Loucy (cell line): ENCODE measurements at regions not wholly inside any gene's neighbourhood (a gene's known extent, or its start where the extent isn't known, plus 50 kb on each side); places are given as distances from the start of the nearest gene placed in this dataset.

Experiments used
- H2AFZ ChIP-seq: fragments of 200-600 bp; sonication (generic); 2 replicates; pipeline ENCODE4 v1.6.0; 2016; ENCODE audit warnings: antibody characterized with exemption, mild to moderate bottlenecking, low read length, moderate library complexity
- H3F3A ChIP-seq: fragments of 200-600 bp; 2 replicates; pipeline ENCODE4 v1.6.0; 2016; ENCODE audit warnings: antibody characterized with exemption, low read depth, mild to moderate bottlenecking
- H3K27me3 ChIP-seq: fragments of 200-600 bp; sonication (generic); 2 replicates; pipeline ENCODE4 v1.6.1; 2014; ENCODE audit warnings: low read length, mild to moderate bottlenecking; ENCODE audit not compliant: insufficient read depth, poor library complexity, severe bottlenecking
- H3K36me3 ChIP-seq: fragments of 200-600 bp; sonication (generic); 2 replicates; pipeline ENCODE4 v1.6.1; 2016; ENCODE audit warnings: low read length; ENCODE audit not compliant: insufficient read depth
- H3K4me1 ChIP-seq: fragments of 200-600 bp; sonication (generic); 2 replicates; pipeline ENCODE4 v1.5.1; 2014; ENCODE audit warnings: low read length, mild to moderate bottlenecking; ENCODE audit not compliant: insufficient read depth, poor library complexity, severe bottlenecking
- H3K4me2 ChIP-seq: fragments of 200-600 bp; sonication (generic); 2 replicates; pipeline ENCODE4 v1.6.0; 2014; ENCODE audit warnings: antibody characterized with exemption, low read length, low read depth, mild to moderate bottlenecking; ENCODE audit not compliant: poor library complexity, severe bottlenecking
- H3K4me3 ChIP-seq: fragments of 200-600 bp; sonication (generic); 2 replicates; pipeline ENCODE4 v1.5.1; 2014; ENCODE audit warnings: low read length, mild to moderate bottlenecking, mixed read lengths; ENCODE audit not compliant: poor library complexity, severe bottlenecking
- H3K79me2 ChIP-seq: fragments of 200-600 bp; sonication (generic); 2 replicates; pipeline ENCODE4 v1.6.1; 2014; ENCODE audit warnings: low read length; ENCODE audit not compliant: insufficient read depth
- H3K9ac ChIP-seq: fragments of 200-600 bp; sonication (generic); 2 replicates; pipeline ENCODE4 v1.6.0; 2014; ENCODE audit warnings: mild to moderate bottlenecking, low read depth, low read length, moderate library complexity; ENCODE audit not compliant: poor library complexity, severe bottlenecking
- H3K9me2 ChIP-seq: fragments of 200-600 bp; sonication (generic); replicated peaks from 2 replicates; pipeline ENCODE4 v1.6.1; 2016; ENCODE audit warnings: low read depth, low read length, mixed read lengths
- H3K9me3 ChIP-seq: fragments of 200-600 bp; sonication (generic); 2 replicates; pipeline ENCODE4 v1.6.1; 2014; ENCODE audit warnings: mild to moderate bottlenecking, antibody characterized with exemption, low read length, low read depth; ENCODE audit not compliant: insufficient read depth
- H4K20me1 ChIP-seq: fragments of 200-600 bp; sonication (generic); 2 replicates; pipeline ENCODE4 v1.6.0; 2014; ENCODE audit warnings: antibody characterized with exemption, low read length, mild to moderate bottlenecking; ENCODE audit not compliant: insufficient read depth, poor library complexity, severe bottlenecking
- CTCF ChIP-seq: fragments of 200-600 bp; sonication (generic); conservative IDR thresholded peaks from 2 replicates; pipeline ENCODE4 v1.5.1; 2014; ENCODE audit warnings: mild to moderate bottlenecking, antibody characterized with exemption, low read length
- EZH2phosphoT487 ChIP-seq: fragments of 200-600 bp; IDR thresholded peaks from 2 replicates; pipeline ENCODE4 v1.6.1; 2018; ENCODE audit warnings: antibody characterized with exemption, mild to moderate bottlenecking, moderate library complexity, borderline replicate concordance

GRCh38 chr2:18131761-18132160, 253.3 kb downstream of the KCNS3 start:
- H3K79me2 ChIP-seq = no peaks in the 10 kb centered on the region
- H3K27me3 ChIP-seq = no peaks in the 10 kb centered on the region
- H3K9me2 ChIP-seq = no peaks in the 10 kb centered on the region
- H3K4me3 ChIP-seq = no peak overlapping the region
- no peak overlapping the region for H3K4me2 ChIP-seq
- H3K4me1 ChIP-seq = no peaks in the 10 kb centered on the region
- TF ChIP-seq EZH2phosphoT487 (no peak), CTCF (no peak)
- no peaks in the 10 kb centered on the region for H3F3A ChIP-seq
- no peaks in the 10 kb centered on the region for H3K36me3 ChIP-seq
- no peak overlapping the region for H2AFZ ChIP-seq
- H3K9ac ChIP-seq = no peak overlapping the region
- H4K20me1 ChIP-seq = no peaks in the 10 kb centered on the region
- H3K9me3 ChIP-seq = no peaks in the 10 kb centered on the region

GRCh38 chr2:18129348-18129747, 250.9 kb downstream of the KCNS3 start:
- Histone ChIP-seq H3F3A (no peaks in the 10 kb centered on the region), H3K4me1 (no peaks in the 10 kb centered on the region), H3K9me3 (no peaks in the 10 kb centered on the region), H3K4me3 (no peak overlapping the region), H2AFZ (no peak overlapping the region), H3K36me3 (no peaks in the 10 kb centered on the region), H3K27me3 (no peaks in the 10 kb centered on the region), H3K9ac (no peak overlapping the region), H3K4me2 (no peak overlapping the region), H3K9me2 (no peaks in the 10 kb centered on the region), H3K79me2 (no peaks in the 10 kb centered on the region), H4K20me1 (no peaks in the 10 kb centered on the region)
- no peak for TF ChIP-seq CTCF
- TF ChIP-seq EZH2phosphoT487 = no peak

DNA sequence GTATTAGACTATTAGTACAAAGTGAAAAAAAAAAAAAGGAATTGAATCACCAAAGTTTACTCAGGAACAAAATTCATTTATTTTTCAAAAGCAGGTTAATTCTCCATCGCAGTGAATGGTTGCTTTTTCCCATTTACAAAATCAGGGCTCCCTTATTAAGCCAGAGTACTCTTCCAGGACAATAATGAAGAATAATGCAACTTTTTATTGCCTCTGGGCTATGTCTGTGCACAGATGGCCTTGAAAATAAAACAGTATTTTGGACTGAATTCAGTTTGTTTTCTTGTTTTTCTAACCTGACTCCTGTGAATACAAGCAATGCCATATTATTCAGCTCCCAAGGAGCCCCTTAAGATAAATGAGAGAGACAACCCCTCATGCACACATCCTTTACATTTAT, 246.8 kb downstream of the KCNS3 start:
- Histone ChIP-seq H3K9ac (no peak overlapping the region), H3K9me2 (no peaks in the 10 kb centered on the region), H2AFZ (no peak overlapping the region), H3K4me3 (no peak overlapping the region), H3K4me1 (no peaks in the 10 kb centered on the region), H3K79me2 (no peaks in the 10 kb centered on the region), H3K36me3 (no peaks in the 10 kb centered on the region), H4K20me1 (no peaks in the 10 kb centered on the region), H3K9me3 (no peaks in the 10 kb centered on the region), H3K27me3 (no peaks in the 10 kb centered on the region), H3F3A (no peaks in the 10 kb centered on the region), H3K4me2 (no peak overlapping the region)
- TF ChIP-seq EZH2phosphoT487 (no peak), CTCF (no peak)
